Mammary epithelial cell (primary cell): ENCODE measurements at regions not wholly inside any gene's neighbourhood (a gene's known extent, or its start where the extent isn't known, plus 50 kb on each side); places are given as distances from the start of the nearest gene placed in this dataset.

Experiments used
- EZH2 ChIP-seq: IDR thresholded peaks from 2 replicates; pipeline ENCODE4 v1.6.1; 2012; ENCODE audit warnings: low read length, inconsistent platforms, borderline replicate concordance
- TF ChIP-seq, protein P1 (sequence below), 2 donors: IDR thresholded peaks in 1 of 2; conservative IDR thresholded peaks in 1 of 2; 2 replicates each; pipeline ENCODE4 v1.5.1; 2011 to 2012; ENCODE audit warnings: inconsistent platforms in 2 of 2, low read length in 2 of 2, mild to moderate bottlenecking in 2 of 2, control low read depth in 1 of 2, low read depth in 1 of 2; ENCODE audit not compliant: insufficient read depth in 1 of 2; ENCODE audit errors: extremely low read depth in 1 of 2

DNA sequence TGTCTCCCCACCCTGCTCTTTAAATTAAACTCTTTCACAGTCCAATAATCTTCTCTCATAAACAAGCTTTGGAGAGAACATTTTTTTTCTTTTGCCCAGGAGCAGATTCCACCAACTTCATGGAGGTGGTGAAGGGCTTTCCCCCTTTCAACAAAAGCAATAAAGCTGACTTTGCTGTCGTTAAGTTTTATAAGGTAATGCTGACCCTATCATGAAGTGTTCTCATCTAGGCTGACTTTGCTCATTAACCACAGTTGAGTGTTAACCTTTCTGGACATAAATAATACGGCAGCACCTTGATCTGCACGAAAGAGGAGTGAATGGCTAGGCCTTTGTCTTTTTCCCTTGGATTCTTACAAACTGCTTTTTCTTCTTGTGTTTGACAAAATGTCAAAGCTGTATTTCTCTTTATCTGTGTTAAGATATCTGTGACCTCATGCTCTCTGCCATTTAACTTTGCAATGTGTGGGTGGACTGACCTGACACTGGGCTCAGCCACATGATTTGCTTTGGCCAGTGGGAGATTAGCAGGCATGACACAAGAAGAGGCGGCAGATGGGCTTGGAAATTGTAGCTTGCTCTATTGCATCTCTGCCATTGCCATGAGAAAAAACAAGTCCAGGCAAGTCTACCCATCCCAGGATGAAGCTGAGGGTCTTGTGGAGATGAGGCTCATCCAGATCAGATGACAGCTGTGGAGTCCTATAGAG lies 470.9 kb upstream of the CCDC196 start:
- TF ChIP-seq, protein P1, sequence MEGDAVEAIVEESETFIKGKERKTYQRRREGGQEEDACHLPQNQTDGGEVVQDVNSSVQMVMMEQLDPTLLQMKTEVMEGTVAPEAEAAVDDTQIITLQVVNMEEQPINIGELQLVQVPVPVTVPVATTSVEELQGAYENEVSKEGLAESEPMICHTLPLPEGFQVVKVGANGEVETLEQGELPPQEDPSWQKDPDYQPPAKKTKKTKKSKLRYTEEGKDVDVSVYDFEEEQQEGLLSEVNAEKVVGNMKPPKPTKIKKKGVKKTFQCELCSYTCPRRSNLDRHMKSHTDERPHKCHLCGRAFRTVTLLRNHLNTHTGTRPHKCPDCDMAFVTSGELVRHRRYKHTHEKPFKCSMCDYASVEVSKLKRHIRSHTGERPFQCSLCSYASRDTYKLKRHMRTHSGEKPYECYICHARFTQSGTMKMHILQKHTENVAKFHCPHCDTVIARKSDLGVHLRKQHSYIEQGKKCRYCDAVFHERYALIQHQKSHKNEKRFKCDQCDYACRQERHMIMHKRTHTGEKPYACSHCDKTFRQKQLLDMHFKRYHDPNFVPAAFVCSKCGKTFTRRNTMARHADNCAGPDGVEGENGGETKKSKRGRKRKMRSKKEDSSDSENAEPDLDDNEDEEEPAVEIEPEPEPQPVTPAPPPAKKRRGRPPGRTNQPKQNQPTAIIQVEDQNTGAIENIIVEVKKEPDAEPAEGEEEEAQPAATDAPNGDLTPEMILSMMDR (conservative IDR thresholded peaks at IDR 0.05 in 1 of 2, IDR thresholded peaks at IDR 0.05 in 1 of 2; ENCODE audit: extremely low read depth in 1 of 2, insufficient read depth in 1 of 2, low read depth in 1 of 2, low read length in 2 of 2): no peak
- no peak for TF ChIP-seq EZH2
